GM23338 (cell line): ENCODE measurements at regions not wholly inside any gene's neighbourhood (a gene's known extent, or its start where the extent isn't known, plus 50 kb on each side); places are given as distances from the start of the nearest gene placed in this dataset.

ENCODE experiments used
- ATAC-seq: fragments of 200-7000 bp; cut with Tn5 transposase; 3 replicates; pipeline ENCODE4 v1.9.1; 2020
- DNase-seq: peaks from one replicate; pipeline ENCODE4 v3.0.0-alpha.2; 2015; ENCODE audit warnings: low spot score
- H2AFZ ChIP-seq: fragments of 200-600 bp; sonication (generic); 2 replicates; pipeline ENCODE4 v1.8.0; 2016; ENCODE audit warnings: antibody characterized with exemption, mild to moderate bottlenecking, moderate library complexity
- H3F3A ChIP-seq: fragments of 200-600 bp; sonication (generic); replicated peaks from 2 replicates; pipeline ENCODE4 v1.8.0; 2017; ENCODE audit warnings: antibody characterized with exemption, mixed run types, low read depth
- H3K27ac ChIP-seq: fragments of 200-600 bp; sonication (generic); 2 replicates; pipeline ENCODE4 v1.6.1; 2016; ENCODE audit warnings: low read depth
- H3K27me3 ChIP-seq: fragments of 200-600 bp; sonication (generic); 2 replicates; pipeline ENCODE4 v1.8.0; 2016; ENCODE audit warnings: mild to moderate bottlenecking, mixed run types, moderate library complexity; ENCODE audit not compliant: insufficient read depth
- H3K36me3 ChIP-seq: fragments of 200-600 bp; sonication (generic); 2 replicates; pipeline ENCODE4 v1.8.0; 2016; ENCODE audit warnings: mild to moderate bottlenecking; ENCODE audit not compliant: insufficient read depth
- H3K4me1 ChIP-seq: fragments of 200-600 bp; sonication (generic); 2 replicates; pipeline ENCODE4 v1.8.0; 2016; ENCODE audit warnings: mild to moderate bottlenecking, moderate library complexity; ENCODE audit not compliant: insufficient read depth
- H3K4me2 ChIP-seq: fragments of 200-600 bp; sonication (generic); 2 replicates; pipeline ENCODE4 v1.7.1; 2017; ENCODE audit warnings: mixed run types
- H3K4me3 ChIP-seq: fragments of 200-600 bp; sonication (generic); 2 replicates; pipeline ENCODE4 v1.6.1; 2016; ENCODE audit warnings: mixed run types
- H3K79me2 ChIP-seq: fragments of 200-600 bp; sonication (generic); replicated peaks from 2 replicates; pipeline ENCODE4 v1.8.0; 2017; ENCODE audit warnings: mild to moderate bottlenecking; ENCODE audit not compliant: insufficient read depth
- H3K9me2 ChIP-seq: fragments of 200-600 bp; sonication (generic); 2 replicates; pipeline ENCODE4 v1.8.0; 2017; ENCODE audit not compliant: insufficient read depth
- H4K20me1 ChIP-seq: fragments of 200-600 bp; sonication (generic); replicated peaks from 2 replicates; pipeline ENCODE4 v1.8.0; 2017; ENCODE audit warnings: mild to moderate bottlenecking; ENCODE audit not compliant: insufficient read depth
- H3K27ac Mint-ChIP-seq: 2 replicates; pipeline ENCODE4 v1.8.0; 2020; ENCODE audit warnings: inconsistent platforms, mild to moderate bottlenecking, moderate library complexity, mixed read lengths
- H3K27me3 Mint-ChIP-seq: 3 replicates; pipeline ENCODE4 v1.8.0; 2022; ENCODE audit warnings: low read depth, mild to moderate bottlenecking, moderate library complexity, mixed read lengths, inconsistent platforms; ENCODE audit not compliant: insufficient read depth, poor library complexity
- H3K36me3 Mint-ChIP-seq: 3 replicates; pipeline ENCODE4 v1.8.0; 2021; ENCODE audit warnings: low read depth, mild to moderate bottlenecking, inconsistent platforms, moderate library complexity, mixed read lengths
- H3K4me1 Mint-ChIP-seq: 3 replicates; pipeline ENCODE4 v1.8.0; 2020; ENCODE audit warnings: mild to moderate bottlenecking, inconsistent platforms, mixed read lengths
- H3K4me3 Mint-ChIP-seq: 3 replicates; pipeline ENCODE4 v1.8.0; 2021; ENCODE audit warnings: moderate library complexity, mild to moderate bottlenecking, inconsistent platforms, mixed read lengths
- H3K9me3 Mint-ChIP-seq: 3 replicates; pipeline ENCODE4 v1.8.0; 2020; ENCODE audit warnings: moderate library complexity, mild to moderate bottlenecking, inconsistent platforms, mixed read lengths
- CREB1 ChIP-seq: fragments of 250-450 bp; sonication (Bioruptor Pico); IDR thresholded peaks from 2 replicates; pipeline ENCODE4 v1.5.0; 2020; ENCODE audit warnings: low read depth, mild to moderate bottlenecking, moderate library complexity
- EZH2phosphoT487 ChIP-seq: fragments of 200-600 bp; sonication (generic); IDR thresholded peaks from one replicate; pipeline ENCODE4 v1.8.1; 2018; ENCODE audit warnings: antibody characterized with exemption; ENCODE audit not compliant: unreplicated experiment
- JUNB ChIP-seq: IDR thresholded peaks from one replicate; pipeline ENCODE4 v1.6.1; 2016; ENCODE audit warnings: antibody characterized with exemption; ENCODE audit not compliant: unreplicated experiment
- STAT1 ChIP-seq: IDR thresholded peaks from one replicate; pipeline ENCODE4 v1.6.1; 2016; ENCODE audit warnings: antibody characterized with exemption; ENCODE audit not compliant: unreplicated experiment
- TF ChIP-seq, protein P1 (sequence below): IDR thresholded peaks from 2 replicates; pipeline ENCODE4 v1.6.1; 2016; ENCODE audit warnings: antibody characterized with exemption
- TF ChIP-seq, protein P2 (sequence below), 2 experiments: fragments of 200-600 bp in 1 of 2; sonication (generic) in 1 of 2; conservative IDR thresholded peaks; 2 replicates each; pipeline versions ENCODE4 v1.5.1 to v1.6.1; 2016 to 2017; ENCODE audit warnings: antibody characterized with exemption in 2 of 2, low read depth in 2 of 2, mild to moderate bottlenecking in 2 of 2, moderate library complexity in 1 of 2
- TF ChIP-seq, protein P3 (sequence below): fragments of 250-450 bp; sonication (Bioruptor Pico); IDR thresholded peaks from 2 replicates; pipeline ENCODE4 v1.5.0; 2020; ENCODE audit warnings: mild to moderate bottlenecking, moderate library complexity

DNA sequence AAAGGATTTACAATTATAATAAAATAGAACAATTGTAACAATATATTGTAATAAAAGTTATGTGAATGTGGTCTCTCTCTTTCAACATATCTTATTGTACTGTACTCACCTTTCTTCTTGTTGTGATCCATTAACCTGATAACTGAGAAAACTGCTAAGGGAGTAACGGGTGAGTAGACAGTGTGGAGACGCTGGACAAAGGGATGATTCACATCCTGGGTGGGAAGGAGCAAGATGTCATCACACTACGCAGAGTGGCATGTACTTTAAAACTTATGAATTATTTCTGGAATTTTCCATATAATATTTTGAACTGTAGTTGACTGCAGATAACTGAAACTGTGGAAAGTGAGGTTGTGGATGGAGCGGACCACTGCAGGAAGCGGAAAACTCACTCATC, 91.2 kb upstream of the PLPP4 start (continued):
- TF ChIP-seq, protein P1, sequence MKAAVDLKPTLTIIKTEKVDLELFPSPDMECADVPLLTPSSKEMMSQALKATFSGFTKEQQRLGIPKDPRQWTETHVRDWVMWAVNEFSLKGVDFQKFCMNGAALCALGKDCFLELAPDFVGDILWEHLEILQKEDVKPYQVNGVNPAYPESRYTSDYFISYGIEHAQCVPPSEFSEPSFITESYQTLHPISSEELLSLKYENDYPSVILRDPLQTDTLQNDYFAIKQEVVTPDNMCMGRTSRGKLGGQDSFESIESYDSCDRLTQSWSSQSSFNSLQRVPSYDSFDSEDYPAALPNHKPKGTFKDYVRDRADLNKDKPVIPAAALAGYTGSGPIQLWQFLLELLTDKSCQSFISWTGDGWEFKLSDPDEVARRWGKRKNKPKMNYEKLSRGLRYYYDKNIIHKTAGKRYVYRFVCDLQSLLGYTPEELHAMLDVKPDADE, result no peak
- TF ChIP-seq, protein P2, sequence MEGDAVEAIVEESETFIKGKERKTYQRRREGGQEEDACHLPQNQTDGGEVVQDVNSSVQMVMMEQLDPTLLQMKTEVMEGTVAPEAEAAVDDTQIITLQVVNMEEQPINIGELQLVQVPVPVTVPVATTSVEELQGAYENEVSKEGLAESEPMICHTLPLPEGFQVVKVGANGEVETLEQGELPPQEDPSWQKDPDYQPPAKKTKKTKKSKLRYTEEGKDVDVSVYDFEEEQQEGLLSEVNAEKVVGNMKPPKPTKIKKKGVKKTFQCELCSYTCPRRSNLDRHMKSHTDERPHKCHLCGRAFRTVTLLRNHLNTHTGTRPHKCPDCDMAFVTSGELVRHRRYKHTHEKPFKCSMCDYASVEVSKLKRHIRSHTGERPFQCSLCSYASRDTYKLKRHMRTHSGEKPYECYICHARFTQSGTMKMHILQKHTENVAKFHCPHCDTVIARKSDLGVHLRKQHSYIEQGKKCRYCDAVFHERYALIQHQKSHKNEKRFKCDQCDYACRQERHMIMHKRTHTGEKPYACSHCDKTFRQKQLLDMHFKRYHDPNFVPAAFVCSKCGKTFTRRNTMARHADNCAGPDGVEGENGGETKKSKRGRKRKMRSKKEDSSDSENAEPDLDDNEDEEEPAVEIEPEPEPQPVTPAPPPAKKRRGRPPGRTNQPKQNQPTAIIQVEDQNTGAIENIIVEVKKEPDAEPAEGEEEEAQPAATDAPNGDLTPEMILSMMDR (conservative IDR thresholded peaks at IDR 0.05; ENCODE audit: low read depth in 2 of 2), result no peak

DNA sequence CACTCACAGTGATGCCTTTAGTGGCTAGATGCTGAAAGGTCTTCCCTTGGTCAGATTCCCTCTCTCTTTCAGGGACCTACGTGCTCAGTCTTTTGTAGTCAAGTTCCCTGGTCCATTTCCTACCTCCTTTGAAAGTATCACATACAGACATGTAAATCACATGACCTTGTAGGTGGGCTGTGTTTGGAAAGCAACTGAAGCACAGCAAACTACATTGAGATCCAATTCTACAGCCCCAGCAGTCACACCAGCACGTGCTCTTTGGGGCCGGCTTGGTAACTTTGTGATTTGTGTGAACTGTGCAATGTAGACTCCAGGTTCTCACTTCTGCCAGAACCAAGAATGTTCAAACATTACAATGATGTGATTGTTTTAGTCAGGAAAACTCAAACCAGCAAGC, 89.7 kb upstream of the PLPP4 start:
- Histone ChIP-seq H3F3A (no peaks in the 10 kb centered on the region), H3K9me2 (no peaks in the 10 kb centered on the region), H3K4me2 (no peak overlapping the region), H3K4me1 (no peaks in the 10 kb centered on the region), H3K36me3 (no peaks in the 10 kb centered on the region), H3K27ac (no peak overlapping the region), H4K20me1 (no peaks in the 10 kb centered on the region), H3K4me3 (no peak overlapping the region), H2AFZ (peak overlapping the region; percentile 83; the same call in 1 of the 2 replicates), H3K79me2 (no peaks in the 10 kb centered on the region), H3K27me3 (no peaks in the 10 kb centered on the region)
- Mint-ChIP-seq H3K27ac (no peak overlapping the region), H3K36me3 (no peaks in the 10 kb centered on the region), H3K4me1 (peaks cover 3% of the 10 kb centered on the region; the same call in 2 of the 3 replicates), H3K9me3 (no peaks in the 10 kb centered on the region; the same call in 2 of the 3 replicates), H3K4me3 (no peak overlapping the region), H3K27me3 (peaks cover 2% of the 10 kb centered on the region)
- ATAC-seq, result no peak
- DNase-seq, result no peak
- TF ChIP-seq, protein P1, result no peak
- TF ChIP-seq STAT1, result no peak
- TF ChIP-seq, protein P3, sequence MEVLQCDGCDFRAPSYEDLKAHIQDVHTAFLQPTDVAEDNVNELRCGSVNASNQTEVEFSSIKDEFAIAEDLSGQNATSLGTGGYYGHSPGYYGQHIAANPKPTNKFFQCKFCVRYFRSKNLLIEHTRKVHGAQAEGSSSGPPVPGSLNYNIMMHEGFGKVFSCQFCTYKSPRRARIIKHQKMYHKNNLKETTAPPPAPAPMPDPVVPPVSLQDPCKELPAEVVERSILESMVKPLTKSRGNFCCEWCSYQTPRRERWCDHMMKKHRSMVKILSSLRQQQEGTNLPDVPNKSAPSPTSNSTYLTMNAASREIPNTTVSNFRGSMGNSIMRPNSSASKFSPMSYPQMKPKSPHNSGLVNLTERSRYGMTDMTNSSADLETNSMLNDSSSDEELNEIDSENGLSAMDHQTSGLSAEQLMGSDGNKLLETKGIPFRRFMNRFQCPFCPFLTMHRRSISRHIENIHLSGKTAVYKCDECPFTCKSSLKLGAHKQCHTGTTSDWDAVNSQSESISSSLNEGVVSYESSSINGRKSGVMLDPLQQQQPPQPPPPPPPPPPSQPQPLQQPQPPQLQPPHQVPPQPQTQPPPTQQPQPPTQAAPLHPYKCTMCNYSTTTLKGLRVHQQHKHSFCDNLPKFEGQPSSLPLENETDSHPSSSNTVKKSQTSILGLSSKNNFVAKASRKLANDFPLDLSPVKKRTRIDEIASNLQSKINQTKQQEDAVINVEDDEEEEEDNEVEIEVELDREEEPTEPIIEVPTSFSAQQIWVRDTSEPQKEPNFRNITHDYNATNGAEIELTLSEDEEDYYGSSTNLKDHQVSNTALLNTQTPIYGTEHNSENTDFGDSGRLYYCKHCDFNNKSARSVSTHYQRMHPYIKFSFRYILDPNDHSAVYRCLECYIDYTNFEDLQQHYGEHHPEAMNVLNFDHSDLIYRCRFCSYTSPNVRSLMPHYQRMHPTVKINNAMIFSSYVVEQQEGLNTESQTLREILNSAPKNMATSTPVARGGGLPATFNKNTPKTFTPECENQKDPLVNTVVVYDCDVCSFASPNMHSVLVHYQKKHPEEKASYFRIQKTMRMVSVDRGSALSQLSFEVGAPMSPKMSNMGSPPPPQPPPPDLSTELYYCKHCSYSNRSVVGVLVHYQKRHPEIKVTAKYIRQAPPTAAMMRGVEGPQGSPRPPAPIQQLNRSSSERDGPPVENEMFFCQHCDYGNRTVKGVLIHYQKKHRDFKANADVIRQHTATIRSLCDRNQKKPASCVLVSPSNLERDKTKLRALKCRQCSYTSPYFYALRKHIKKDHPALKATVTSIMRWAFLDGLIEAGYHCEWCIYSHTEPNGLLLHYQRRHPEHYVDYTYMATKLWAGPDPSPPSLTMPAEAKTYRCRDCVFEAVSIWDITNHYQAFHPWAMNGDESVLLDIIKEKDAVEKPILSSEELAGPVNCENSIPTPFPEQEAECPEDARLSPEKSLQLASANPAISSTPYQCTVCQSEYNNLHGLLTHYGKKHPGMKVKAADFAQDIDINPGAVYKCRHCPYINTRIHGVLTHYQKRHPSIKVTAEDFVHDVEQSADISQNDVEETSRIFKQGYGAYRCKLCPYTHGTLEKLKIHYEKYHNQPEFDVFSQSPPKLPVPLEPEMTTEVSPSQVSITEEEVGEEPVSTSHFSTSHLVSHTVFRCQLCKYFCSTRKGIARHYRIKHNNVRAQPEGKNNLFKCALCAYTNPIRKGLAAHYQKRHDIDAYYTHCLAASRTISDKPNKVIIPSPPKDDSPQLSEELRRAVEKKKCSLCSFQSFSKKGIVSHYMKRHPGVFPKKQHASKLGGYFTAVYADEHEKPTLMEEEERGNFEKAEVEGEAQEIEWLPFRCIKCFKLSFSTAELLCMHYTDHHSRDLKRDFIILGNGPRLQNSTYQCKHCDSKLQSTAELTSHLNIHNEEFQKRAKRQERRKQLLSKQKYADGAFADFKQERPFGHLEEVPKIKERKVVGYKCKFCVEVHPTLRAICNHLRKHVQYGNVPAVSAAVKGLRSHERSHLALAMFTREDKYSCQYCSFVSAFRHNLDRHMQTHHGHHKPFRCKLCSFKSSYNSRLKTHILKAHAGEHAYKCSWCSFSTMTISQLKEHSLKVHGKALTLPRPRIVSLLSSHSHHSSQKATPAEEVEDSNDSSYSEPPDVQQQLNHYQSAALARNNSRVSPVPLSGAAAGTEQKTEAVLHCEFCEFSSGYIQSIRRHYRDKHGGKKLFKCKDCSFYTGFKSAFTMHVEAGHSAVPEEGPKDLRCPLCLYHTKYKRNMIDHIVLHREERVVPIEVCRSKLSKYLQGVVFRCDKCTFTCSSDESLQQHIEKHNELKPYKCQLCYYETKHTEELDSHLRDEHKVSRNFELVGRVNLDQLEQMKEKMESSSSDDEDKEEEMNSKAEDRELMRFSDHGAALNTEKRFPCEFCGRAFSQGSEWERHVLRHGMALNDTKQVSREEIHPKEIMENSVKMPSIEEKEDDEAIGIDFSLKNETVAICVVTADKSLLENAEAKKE (CRISPR knock-in tag), result no peak
- TF ChIP-seq EZH2phosphoT487, result no peak
- TF ChIP-seq CREB1, result no peak
- no peak for TF ChIP-seq JUNB
